ENCODE measurements at regions not wholly inside any gene's neighbourhood (a gene's known extent, or its start where the extent isn't known, plus 50 kb on each side); places are given as distances from the start of the nearest gene placed in this dataset.

- DNase-seq: no peak
- H3K27me3 ChIP-seq (ENCODE audit: low read depth): no peaks in the 10 kb centered on the region
- H3K36me3 ChIP-seq: no peaks in the 10 kb centered on the region
- intact Hi-C loops (cut with DNase I): no loop called here
- H3K9me3 ChIP-seq: no peaks in the 10 kb centered on the region
- H3K4me1 ChIP-seq: peaks cover 20% of the 10 kb centered on the region
- no peak overlapping the region for H3K27ac ChIP-seq
- no peak overlapping the region for H3K4me3 ChIP-seq
- TF ChIP-seq, protein P1, sequence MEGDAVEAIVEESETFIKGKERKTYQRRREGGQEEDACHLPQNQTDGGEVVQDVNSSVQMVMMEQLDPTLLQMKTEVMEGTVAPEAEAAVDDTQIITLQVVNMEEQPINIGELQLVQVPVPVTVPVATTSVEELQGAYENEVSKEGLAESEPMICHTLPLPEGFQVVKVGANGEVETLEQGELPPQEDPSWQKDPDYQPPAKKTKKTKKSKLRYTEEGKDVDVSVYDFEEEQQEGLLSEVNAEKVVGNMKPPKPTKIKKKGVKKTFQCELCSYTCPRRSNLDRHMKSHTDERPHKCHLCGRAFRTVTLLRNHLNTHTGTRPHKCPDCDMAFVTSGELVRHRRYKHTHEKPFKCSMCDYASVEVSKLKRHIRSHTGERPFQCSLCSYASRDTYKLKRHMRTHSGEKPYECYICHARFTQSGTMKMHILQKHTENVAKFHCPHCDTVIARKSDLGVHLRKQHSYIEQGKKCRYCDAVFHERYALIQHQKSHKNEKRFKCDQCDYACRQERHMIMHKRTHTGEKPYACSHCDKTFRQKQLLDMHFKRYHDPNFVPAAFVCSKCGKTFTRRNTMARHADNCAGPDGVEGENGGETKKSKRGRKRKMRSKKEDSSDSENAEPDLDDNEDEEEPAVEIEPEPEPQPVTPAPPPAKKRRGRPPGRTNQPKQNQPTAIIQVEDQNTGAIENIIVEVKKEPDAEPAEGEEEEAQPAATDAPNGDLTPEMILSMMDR (IDR thresholded peaks at IDR 0.05): no peak
- no peak for ATAC-seq
These were observed 309.0 kb upstream of the AMIGO2 start for GRCh38 chr12:47388712-47389111.

GRCh38 chr12:47387994-47388393 is 308.2 kb upstream of the AMIGO2 start:
- intact Hi-C loops (cut with DNase I): no loop called here
- Histone ChIP-seq H3K4me3 (no peak overlapping the region), H3K9me3 (no peaks in the 10 kb centered on the region), H3K36me3 (no peaks in the 10 kb centered on the region), H3K27me3 (ENCODE audit: low read depth) (no peaks in the 10 kb centered on the region), H3K27ac (no peak overlapping the region), H3K4me1 (peaks cover 14% of the 10 kb centered on the region)
- DNase-seq (no peak), ATAC-seq (no peak)
- TF ChIP-seq, protein P1 (IDR thresholded peaks at IDR 0.05): no peak

DNA sequence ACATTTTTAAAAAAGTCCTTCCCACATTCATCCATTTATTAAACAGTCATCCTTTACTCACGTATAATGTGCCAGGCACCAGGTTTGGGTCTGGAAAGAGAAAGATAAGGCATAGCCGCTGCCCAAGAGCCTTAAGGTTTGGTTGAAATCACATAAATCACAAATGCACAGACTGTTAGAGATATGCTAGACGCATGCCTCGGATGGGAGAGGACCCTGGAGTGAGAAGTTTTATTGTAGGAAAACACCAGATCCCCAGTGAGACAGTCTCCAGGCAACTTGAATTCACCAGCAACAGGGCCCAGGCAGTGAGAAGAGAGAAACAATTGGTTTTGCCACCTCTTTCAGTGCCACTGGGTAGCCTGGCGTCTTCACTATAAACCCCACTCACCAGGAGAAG is 305.9 kb upstream of the AMIGO2 start:
- TF ChIP-seq, protein P1 (IDR thresholded peaks at IDR 0.05): no peak
- DNase-seq (no peak), ATAC-seq (no peak)
- no peaks in the 10 kb centered on the region for H3K36me3 ChIP-seq
- no peaks in the 10 kb centered on the region for H3K27me3 ChIP-seq (ENCODE audit: low read depth)
- H3K9me3 ChIP-seq: no peaks in the 10 kb centered on the region
- intact Hi-C loops (cut with DNase I): no loop called here
- no peak overlapping the region for H3K27ac ChIP-seq
- H3K4me1 ChIP-seq: peaks cover 9% of the 10 kb centered on the region
- no peak overlapping the region for H3K4me3 ChIP-seq

GRCh38 chr12:47383942-47384341 is 304.2 kb upstream of the AMIGO2 start:
- peak in 1 of 2 donors; percentile 40 for ATAC-seq
- no peaks in the 10 kb centered on the region for H3K27me3 ChIP-seq (ENCODE audit: low read depth)
- no peak overlapping the region for H3K4me3 ChIP-seq
- peaks cover 13% of the 10 kb centered on the region for H3K4me1 ChIP-seq
- TF ChIP-seq, protein P1 (IDR thresholded peaks at IDR 0.05): no peak
- H3K9me3 ChIP-seq: no peaks in the 10 kb centered on the region
- H3K36me3 ChIP-seq: no peaks in the 10 kb centered on the region
- H3K27ac ChIP-seq: no peak overlapping the region
- no peak for DNase-seq
- intact Hi-C loops (cut with DNase I): no loop called here

GRCh38 chr12:47382305-47382704 is 302.5 kb upstream of the AMIGO2 start:
- intact Hi-C loops (cut with DNase I): no loop called here
- DNase-seq: no peak
- H3K27ac ChIP-seq: no peak overlapping the region
- H3K4me3 ChIP-seq: no peak overlapping the region
- no peaks in the 10 kb centered on the region for H3K27me3 ChIP-seq (ENCODE audit: low read depth)
- H3K36me3 ChIP-seq: no peaks in the 10 kb centered on the region
- H3K4me1 ChIP-seq: peaks cover 27% of the 10 kb centered on the region
- no peaks in the 10 kb centered on the region for H3K9me3 ChIP-seq
- TF ChIP-seq, protein P1 (IDR thresholded peaks at IDR 0.05): no peak
- ATAC-seq: no peak

DNA sequence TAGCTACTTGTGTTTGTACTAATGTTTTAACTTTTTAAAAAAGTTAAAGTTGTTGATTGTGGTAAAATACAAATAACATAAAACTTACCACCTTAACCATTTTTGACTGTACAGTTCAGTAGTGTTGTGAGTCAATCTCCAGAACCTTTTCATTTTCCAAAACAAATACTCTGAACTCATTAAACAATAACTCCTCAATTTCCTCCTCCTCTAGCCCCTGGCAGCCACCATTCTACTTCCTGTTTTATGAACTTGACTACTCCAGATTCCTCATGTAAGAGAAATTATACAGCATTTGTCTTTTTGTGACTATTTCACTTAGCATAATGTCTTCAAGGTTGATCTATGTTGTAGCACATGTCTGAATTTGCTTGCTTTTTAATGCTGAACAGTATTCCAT is 299.1 kb upstream of the AMIGO2 start:
- H3K9me3 ChIP-seq: no peaks in the 10 kb centered on the region
- H3K27me3 ChIP-seq (ENCODE audit: low read depth): no peaks in the 10 kb centered on the region
- TF ChIP-seq, protein P1 (IDR thresholded peaks at IDR 0.05): no peak
- peaks cover 21% of the 10 kb centered on the region for H3K4me1 ChIP-seq
- intact Hi-C loops (cut with DNase I): no loop called here
- no peaks in the 10 kb centered on the region for H3K36me3 ChIP-seq
- no peak overlapping the region for H3K4me3 ChIP-seq
- H3K27ac ChIP-seq: no peak overlapping the region
- DNase-seq (no peak), ATAC-seq (no peak)
